Astrocyte of the hippocampus (primary cell): ENCODE measurements at regions not wholly inside any gene's neighbourhood (a gene's known extent, or its start where the extent isn't known, plus 50 kb on each side); places are given as distances from the start of the nearest gene placed in this dataset.
"Not testable (repeated sequence)": the region's sequence is repeated elsewhere in the genome, so short reads cannot be mapped to it uniquely, and the experiment has no call there.

Source experiments
- DNase-seq: peaks from one replicate; pipeline ENCODE4 v3.0.0; 2011; ENCODE audit warnings: low read depth, low spot score

DNA sequence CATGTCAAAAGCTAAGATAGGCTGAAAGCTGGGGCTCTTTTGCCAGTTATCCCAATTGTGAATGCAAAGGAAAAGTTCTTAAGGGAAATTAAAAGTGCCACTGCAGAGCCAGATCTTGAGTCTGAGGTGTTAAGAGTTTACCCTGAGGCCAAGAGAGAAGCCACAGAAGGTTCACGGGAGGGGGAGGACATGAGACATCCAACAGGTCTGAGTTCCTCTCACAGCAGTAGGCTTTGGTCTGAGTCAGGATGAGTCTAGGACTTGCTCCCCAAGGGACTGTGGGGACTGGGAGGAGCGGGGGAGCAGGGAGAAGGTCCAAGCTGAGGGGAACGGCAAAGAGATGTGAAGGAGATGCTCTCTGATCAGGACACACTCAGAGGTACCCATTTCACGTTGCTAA, 411.2 kb upstream of the CAMK1G start:
- no peak for DNase-seq

DNA sequence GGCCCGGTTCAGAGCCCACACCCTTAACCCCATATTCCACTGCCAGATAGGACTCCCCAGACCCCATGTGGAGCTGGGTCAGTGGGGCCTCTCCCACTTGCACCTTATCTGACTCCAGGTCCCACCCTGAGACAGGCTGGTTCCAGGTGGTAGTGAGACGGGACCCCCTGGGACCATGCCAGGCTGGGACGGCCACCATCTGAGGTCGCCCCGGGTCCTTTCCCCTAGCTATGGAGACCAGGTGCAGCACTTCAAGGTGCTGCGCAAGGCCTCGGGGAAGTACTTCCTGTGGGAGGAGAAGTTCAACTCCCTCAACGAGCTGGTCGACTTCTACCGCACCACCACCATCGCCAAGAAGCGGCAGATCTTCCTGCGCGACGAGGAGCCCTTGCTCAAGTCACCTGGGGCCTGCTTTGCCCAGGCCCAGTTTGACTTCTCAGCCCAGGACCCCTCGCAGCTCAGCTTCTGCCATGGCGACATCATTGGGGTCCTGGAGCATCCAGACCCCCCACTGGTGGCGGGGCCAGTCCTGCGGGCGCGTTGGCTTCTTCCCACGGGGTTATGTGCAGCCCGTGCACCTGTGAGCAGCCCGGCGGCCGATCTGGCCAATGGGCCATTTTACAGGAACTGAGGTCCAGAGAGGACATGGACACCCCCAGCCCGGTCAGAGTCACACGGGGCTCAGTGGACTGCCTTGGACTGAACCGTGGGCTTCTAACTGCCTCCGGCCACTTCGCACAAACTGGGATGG, 410.5 kb upstream of the CAMK1G start:
- DNase-seq = not testable (repeated sequence)

DNA sequence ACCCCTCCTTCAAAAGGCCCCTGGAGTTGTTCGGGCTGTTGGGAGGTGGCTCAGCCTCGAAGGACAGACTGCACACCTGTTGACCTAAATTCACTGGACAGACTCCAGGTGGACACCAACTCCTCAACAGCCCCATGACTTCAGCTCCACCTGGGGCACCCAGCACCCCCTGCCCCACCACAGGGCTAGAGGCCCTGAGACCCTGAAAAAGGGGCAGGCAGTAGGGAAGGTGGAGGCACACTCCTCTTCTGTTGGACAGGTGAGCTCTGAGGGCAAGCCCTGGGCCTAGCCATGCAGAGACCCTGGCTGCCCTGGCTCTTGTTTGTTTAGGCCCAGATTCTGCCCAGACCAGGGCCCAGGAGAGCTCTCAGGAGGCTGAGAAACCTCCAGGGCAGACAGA, 409.7 kb upstream of the CAMK1G start:
- not testable (repeated sequence) for DNase-seq

DNA sequence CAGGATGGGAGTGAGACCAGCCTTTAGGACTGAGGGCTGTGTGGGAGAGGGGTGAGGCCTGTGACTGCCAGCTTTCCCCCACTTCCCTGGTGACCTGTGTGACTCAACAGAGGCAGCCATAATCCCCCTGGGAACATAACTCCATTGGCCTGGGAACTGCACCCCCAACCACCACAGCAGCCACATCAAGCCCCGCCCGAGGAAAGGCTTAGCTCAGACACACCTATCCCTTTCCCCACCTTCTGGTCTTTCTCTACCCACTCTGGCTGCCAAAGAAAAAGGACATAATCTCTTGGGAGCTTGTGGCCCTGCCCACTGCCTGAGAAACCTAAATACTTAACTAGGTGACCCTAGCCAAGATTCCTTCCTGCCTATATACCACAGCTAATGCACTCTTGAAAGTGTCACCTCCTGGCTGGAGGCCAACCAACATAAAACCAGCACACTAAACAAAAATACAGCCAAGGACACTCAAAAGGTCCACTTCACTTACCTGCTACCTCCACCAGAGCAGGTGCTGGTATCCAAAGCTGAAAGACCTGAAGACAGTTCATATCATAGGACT, 406.6 kb upstream of the CAMK1G start:
- no peak for DNase-seq

DNA sequence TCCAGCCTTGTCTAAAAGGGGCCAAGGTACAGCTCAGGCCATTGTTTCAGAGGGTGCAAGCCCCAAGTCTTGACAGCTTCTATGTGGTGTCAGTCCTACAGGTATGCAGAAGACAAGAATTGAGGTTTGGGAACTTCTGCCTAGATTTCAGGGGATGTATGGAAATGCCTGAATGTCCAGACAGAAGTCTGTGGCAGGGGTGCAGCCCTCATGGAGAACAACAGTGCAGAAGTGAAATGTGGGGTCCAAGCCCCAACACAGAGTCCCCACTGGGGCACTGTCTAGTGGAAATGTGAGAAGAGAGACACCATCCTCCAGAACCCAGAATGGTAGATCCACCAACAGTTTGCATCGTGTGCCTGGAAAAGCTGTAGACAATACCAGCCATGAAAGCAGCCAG, 400.3 kb upstream of the CAMK1G start:
- no peak for DNase-seq

DNA sequence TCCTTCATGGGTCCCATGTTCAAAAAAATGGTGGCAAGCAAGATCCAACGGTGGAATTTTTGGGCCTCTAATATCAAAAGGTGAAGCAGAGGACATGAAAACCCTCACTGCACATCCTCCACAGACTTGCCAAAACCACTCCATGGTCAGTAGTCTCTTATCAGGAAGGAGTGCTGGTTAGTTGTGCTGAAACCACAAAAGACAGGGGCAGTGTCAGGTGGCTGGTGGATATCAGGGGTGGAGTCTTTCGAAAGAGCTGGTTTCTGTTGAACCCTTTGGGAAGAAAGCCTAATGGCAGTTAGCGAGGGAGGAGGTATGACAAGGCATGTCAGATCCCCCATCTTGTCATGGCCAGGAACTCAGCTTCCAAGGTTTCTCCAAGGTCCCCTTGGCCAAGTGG, 395.9 kb upstream of the CAMK1G start:
- DNase-seq = no peak

DNA sequence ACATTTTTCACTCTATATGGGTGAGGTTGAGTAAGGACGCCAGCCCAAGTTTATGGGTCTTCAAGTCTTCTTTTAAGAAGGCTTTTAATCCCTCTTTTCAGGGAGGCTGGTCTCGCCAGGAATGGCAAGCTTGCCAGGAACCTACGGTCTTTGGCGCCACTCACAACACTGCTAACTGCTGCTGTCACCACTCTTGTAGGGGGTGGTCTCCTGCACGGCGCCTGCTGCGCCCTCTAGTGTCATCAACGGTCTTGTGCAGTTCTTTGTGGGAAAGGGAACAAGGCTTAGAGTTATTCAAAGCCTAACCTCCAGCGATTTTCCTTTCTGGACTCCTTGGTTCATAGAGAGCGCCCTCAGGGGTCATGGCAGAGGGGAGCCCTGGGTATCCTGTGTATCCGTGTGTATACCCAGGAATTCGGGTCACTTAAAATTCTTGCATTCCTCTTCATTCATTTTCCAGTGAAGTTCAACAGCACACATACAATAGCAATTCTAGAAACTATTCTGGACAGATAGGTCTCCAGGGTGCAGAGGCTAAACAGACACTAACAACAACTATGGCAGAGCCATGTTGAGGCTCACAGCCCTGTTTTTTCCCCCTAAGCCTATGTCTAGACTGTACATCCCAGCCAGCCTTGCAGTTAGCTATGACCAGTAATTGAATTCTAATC, 392.8 kb upstream of the CAMK1G start:
- peak; percentile 88 for DNase-seq

DNA sequence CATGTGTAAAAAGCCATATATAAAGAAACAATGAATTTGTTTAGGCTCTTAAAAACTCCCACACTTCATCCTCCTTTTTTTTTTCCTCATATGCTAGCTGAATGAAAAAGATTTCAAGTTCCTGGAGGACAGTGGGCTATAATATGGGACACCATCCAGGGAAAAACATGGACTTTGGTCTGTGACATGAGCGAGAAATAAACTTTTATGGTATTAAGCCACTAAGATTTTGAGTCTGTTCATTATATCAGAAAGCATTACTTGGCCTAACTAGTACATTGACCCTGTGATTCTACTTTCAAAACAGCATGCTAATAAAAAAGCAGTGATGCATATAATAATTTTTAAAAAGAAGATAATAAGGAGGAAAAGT, 392.3 kb upstream of the CAMK1G start:
- DNase-seq = no peak

DNA sequence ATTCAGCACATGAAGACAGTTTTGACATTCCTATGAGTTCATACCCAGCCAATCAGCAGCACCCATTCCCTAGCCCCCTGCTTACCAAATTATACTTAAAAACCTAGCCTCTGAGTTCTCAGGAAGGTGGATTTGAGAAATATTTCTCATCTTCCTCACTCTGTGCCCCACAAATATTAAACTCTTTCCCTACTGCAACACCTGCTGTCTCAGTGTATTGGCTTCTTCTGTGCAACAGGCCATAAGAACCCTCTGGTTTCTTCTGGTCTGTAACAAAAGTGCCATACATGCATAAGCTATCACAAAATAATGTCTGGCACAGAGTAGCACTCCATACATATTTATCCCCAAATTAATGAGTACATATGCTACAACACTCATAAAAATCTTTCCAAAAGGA, 387.4 kb upstream of the CAMK1G start:
- DNase-seq = no peak

DNA sequence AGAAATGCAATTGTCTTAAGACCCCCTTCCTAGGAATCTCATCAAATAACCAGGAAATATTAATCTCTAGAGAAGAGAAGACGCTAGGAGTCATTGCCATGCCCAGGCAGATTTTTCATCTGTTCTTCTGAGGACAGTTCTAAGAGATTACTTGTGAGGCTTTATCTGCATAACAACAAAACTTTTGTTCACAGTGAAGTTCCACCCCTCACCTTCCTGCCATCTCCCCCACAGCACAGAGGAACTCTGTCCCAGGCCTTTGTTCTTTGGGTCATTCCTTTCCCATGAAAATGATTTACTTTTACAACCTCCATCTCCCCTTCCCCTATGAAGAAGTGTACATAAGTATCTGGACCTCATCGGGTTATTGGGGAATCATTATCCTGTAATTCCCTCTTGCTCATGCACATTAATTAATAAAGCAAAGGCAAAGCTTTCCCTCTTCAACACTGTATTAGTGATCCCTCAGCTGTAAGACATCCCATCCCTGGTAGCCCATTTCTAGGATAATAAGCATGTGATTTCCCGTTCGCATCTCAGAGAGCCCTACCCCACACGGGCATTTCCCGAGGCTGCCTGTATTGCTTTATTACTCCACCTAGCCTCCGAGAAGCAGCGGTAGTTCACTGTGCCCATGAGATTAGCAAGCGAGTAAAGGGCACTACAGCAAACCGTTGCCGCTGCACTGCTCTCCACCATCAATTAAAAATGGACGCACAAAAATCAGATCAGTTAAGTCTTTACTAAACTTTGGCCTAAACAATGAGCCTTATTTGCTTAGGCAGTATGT, 384.4 kb upstream of the CAMK1G start:
- DNase-seq = peak; percentile 11

DNA sequence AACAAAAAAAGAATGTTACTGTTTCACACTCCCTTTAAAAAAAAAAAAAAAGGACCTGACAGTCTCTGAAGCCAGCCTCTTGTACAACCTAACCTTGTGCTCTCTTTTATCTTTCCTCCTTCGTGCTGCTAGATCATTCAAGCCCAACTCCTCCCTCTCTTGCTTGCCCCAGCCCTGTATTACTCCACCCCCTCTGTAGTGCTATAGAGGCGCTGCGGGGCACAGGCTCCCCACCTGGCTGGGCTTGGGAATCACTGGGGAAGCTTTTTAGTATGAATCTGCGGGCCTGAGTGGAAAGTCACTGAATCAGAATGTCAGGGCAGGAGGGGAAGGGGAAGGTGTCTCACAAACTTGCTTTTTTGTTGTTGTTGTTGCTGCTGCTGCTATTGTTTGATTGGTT, 383.7 kb upstream of the CAMK1G start:
- DNase-seq = peak; percentile 55

DNA sequence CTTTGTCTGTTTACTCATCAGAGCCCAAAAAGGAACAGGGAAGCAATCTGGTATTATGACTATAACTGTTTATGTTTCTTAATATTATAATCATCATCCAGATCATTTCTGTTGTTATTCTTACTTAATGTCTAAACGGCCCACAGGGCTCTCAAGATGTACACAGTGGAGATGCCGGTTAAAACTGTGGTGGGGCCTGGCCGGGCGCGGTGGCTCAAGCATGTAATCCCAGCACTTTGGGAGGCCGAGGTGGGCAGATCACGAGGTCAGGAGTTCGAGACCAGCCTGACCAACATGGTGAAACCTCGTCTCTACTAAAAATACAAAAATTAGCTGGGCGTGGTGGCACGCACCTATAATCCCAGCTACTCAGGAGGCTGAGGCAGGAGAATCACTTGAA, 381.2 kb upstream of the CAMK1G start:
- DNase-seq = not testable (repeated sequence)

DNA sequence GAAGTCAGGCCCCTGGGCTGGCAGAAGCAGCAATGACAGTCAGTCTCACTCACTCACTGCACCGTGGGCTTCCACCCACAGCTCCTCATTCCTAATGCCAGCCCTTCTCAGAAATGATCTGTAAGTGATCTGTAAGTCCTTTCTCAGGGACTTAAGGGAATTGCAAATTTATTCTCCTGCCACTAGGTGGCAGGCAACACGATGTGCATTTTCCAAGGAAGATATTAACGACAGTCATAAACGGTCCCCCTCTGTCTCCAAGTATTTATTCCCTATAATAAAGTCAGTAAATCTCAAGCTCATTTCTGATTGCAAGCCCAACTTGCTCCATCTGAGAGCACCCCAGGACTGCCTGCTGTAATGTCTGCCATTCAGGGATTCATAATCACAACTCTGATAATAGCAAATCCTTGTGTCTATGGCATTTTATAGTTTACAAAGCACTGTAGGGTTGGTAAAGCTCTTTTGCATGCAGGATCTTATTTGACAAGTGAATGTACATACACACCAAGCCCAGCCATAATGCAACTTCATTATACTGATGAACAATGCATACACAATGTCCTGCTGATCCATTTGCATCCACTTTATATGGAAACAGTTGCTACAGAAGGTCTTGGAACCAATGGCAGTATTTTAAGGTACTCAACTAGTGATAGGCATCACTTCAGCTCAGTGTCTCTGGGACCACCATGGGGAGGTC, 380.5 kb upstream of the CAMK1G start:
- peak; percentile 71 for DNase-seq

DNA sequence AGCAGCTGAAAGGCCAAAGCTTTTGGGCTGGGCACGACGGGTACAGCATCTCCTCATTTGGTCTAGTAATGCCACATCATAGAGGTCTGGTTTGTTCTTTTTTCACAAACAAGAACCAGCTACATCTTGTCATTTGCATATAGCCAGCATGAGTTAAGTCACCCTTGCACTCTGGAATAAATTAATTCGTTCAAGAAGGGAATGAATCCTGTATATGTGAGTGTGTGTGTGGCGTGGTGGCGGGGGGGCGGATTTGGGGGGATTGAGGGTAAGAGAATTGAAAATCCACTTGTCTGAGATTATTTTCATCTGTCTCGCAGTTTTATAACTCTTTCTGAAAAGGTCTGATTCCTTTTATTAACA, 380.0 kb upstream of the CAMK1G start:
- no peak for DNase-seq

DNA sequence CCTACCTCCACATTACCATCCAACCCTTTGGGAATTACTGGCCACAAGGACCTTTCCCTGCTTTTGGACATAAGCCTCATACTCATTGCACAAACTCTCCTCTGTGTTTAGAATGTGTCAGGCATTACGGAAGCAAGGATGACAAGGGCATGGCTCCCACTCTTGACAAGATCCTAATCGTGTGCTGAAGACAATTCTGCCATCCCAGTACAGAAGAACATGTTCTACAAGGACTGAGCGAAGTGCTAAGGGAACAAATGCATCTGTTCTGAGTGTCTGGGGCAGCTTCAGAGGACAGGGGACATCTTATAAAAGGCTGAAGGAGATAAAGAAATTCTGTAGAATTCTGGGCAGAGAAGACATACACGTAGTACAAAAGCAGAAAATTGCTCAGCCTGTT, 378.5 kb upstream of the CAMK1G start:
- no peak for DNase-seq

DNA sequence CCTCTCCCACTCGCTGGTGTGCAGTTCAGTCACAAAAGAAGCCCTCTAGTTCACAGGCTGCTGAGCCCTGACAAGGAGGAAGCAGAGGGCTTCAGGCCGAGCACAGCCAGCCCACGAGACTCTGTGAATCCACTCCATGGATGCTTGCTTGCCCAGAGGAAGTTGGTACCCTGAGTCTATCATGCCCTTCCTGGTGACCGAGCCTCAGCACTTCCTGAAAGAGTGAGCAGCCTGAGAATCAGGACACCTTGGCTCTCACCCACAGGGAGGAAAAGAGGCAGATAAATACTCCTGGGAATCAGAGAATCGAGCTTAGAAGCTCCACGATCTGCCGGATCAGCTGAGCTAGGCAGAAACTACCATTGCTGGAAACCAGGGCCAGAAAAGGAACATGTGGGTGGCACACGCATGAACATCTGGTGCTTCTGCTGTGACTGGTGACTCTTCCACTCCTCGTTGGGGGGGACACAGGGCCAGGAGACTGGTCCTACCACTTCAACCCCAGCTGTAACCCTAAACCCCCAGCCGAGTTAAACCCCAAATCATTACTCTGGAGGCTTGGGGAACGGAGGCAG, 376.3 kb upstream of the CAMK1G start:
- DNase-seq = no peak

DNA sequence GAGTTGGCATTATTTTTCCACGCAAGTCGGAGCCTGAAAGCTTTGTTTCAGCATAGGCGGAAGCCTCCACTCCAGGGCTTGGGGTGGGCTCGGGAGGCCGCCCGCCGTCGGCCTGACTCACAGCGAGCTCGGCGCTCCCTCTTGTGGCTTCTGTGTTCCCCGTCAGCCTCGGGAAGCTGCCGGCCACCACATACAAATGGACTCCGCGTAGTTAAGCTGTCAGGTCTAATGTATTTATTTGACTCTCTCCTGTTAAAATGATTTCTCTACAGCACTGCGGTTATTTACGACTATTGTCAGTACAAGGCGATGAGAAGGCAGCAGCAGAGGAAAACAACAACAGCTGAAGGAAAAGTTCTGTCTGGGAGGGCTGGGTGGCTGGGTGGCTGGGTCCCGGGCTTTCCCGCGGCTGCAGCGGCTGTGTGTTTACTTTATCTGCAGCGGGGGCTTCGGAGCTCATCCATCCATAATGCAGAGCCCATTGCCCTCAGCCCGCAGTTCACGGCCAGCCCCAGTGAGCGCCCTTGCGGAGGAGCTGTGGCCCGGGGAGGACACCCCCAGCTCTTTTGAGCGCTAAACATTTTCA, 375.7 kb upstream of the CAMK1G start:
- DNase-seq = peak; percentile 91

DNA sequence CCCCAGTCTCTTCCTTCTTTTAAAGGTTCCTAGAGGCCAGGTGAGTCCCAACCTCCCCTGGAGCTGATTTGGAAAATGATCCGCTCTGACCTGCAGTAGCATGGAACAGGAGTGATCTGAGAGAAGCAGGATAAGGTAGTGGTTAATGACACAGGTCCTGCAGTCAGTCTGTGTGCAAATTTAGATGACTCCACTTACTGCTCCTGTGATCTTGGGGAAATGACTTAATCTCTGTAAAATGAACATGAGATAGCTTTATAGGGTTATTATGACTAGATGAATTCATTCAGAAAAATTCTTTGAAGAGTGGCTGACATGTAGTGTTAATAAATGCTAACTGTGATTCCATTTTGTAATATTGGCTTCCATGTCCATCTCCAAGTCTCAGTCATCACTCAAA, 374.9 kb upstream of the CAMK1G start:
- DNase-seq = no peak

DNA sequence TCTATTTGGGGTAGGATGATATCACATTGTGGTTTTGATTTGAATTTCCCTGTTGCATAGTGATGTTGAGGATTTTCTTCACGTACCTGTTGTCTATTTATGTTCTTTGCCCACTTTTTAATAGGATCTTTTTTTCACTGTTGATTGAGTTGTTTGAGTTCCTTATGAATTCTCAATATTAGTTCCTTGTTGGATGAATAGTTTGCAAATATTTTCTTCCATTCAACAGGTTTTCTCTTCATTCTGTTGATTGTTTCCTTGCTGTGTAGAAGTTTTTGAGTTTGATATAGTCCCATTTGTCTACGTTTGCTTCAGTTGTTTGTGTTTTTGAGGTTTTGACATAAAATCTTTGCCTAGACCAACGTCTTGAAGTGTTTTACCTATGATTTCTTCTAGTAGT, 369.5 kb upstream of the CAMK1G start:
- DNase-seq = no peak

DNA sequence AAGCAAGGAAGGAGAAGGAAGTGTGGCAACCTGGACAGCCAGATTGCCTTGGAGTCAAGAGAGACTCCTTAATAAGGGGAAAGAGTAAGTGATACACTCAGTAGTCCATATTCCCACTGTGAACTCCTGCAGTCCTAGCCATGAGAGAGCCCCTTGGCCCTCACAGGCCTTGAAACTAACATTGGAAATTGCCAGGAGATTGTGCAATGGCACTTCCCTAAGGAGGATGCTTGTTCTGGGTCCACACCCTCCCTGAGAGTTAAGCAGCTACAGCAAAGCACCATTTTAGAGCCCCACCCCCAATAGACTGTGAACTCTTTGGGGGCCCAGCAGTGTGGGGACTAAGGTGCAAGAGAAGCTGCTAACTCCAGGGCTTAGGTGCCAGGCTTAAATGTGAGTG, 367.7 kb upstream of the CAMK1G start:
- no peak for DNase-seq

DNA sequence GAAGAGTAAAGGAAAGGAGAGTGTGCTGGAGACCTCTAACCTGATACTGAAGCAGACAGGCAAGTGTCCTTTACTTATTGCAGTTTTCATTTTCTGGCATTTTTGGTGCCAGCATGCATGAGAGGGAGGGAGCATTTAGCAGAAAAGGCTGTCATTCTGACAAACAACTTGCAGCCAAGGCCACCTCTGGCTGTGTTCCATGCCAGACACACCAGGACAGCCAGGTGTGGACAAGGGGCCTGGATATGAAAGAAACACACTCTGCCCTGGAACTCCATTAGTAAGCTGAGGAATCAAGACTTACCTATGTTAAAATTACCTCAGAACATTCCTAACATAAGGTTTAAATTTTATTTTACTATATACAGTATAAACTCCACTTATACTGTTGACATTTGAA, 365.4 kb upstream of the CAMK1G start:
- DNase-seq = no peak
